Lower leg skin (tissue), 3 donors: ENCODE measurements at regions not wholly inside any gene's neighbourhood (a gene's known extent, or its start where the extent isn't known, plus 50 kb on each side); places are given as distances from the start of the nearest gene placed in this dataset.

Experiments
- POLR2A ChIP-seq, 2 donors: fragments of 450-650 bp; IDR thresholded peaks; one replicate each; pipeline ENCODE4 v1.6.1; 2016 to 2017; ENCODE audit warnings: antibody characterized with exemption in 2 of 2, mild to moderate bottlenecking in 1 of 2, moderate library complexity in 1 of 2
- TF ChIP-seq, protein P1 (sequence below), 3 donors: fragments of 450-650 bp; IDR thresholded peaks; one replicate each; pipeline ENCODE4 v1.5.1; 2016; ENCODE audit warnings: antibody characterized with exemption in 3 of 3, mild to moderate bottlenecking in 3 of 3, moderate library complexity in 2 of 3

DNA sequence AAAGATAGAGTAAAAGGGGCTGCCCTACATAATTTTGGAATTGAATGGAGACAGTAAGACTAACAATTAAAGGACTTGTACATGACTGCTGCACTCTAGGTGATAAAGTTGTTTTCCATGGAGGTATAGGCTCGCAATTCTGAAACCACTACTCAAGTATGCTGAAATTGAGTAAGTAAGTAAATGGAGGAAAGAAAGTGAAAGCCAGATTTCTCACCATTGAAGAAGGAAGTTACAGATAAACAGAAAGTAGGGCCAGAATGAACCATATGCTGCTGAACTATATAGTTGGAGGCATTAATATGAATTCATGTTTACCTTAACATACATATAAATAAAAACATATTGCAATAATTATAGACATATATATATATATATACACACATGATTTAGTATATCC lies 225.7 kb upstream of the ST6GAL2 start:
- TF ChIP-seq, protein P1, sequence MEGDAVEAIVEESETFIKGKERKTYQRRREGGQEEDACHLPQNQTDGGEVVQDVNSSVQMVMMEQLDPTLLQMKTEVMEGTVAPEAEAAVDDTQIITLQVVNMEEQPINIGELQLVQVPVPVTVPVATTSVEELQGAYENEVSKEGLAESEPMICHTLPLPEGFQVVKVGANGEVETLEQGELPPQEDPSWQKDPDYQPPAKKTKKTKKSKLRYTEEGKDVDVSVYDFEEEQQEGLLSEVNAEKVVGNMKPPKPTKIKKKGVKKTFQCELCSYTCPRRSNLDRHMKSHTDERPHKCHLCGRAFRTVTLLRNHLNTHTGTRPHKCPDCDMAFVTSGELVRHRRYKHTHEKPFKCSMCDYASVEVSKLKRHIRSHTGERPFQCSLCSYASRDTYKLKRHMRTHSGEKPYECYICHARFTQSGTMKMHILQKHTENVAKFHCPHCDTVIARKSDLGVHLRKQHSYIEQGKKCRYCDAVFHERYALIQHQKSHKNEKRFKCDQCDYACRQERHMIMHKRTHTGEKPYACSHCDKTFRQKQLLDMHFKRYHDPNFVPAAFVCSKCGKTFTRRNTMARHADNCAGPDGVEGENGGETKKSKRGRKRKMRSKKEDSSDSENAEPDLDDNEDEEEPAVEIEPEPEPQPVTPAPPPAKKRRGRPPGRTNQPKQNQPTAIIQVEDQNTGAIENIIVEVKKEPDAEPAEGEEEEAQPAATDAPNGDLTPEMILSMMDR (IDR thresholded peaks at IDR 0.05), result no peak
- TF ChIP-seq POLR2A (IDR thresholded peaks at IDR 0.05), result no peak
